ENCODE measurements at regions not wholly inside any gene's neighbourhood (a gene's known extent, or its start where the extent isn't known, plus 50 kb on each side); places are given as distances from the start of the nearest gene placed in this dataset.

GRCh38 chr5:54772684-54773083, 212.7 kb downstream of the ESM1 start:
- TF ChIP-seq POLR2A (IDR thresholded peaks at IDR 0.05) (no peak), CTCF (IDR thresholded peaks at IDR 0.05 in 4 of 5, conservative IDR thresholded peaks at IDR 0.05 in 1 of 5) (no peak)
